Neural cell (in vitro differentiated cells): ENCODE measurements at regions not wholly inside any gene's neighbourhood (a gene's known extent, or its start where the extent isn't known, plus 50 kb on each side); places are given as distances from the start of the nearest gene placed in this dataset.

Experiments
- H2AFZ ChIP-seq: fragments of 200-600, 300-800 bp; sonication (generic), shearing (Covaris generic); 2 replicates; pipeline ENCODE4 v1.6.0; 2014; ENCODE audit warnings: low read depth, mild to moderate bottlenecking, antibody characterized with exemption, low read length, moderate library complexity
- H3F3A ChIP-seq: fragments of 200-600 bp; shearing (Covaris generic); 2 replicates; pipeline ENCODE4 v1.6.1; 2016; ENCODE audit warnings: mild to moderate bottlenecking, moderate library complexity, mixed read lengths, antibody characterized with exemption, low read length; ENCODE audit not compliant: insufficient read depth, poor library complexity, severe bottlenecking
- H3K27ac ChIP-seq: fragments of 200-600, 300-800 bp; sonication (generic), shearing (Covaris generic); 2 replicates; pipeline ENCODE4 v1.5.1; 2014; ENCODE audit warnings: mild to moderate bottlenecking, low read length, moderate library complexity
- H3K27me3 ChIP-seq: fragments of 300-800, 200-600 bp; sonication (generic), shearing (Covaris generic); 2 replicates; pipeline ENCODE4 v1.6.0; 2014; ENCODE audit warnings: mild to moderate bottlenecking, low read depth, low read length, moderate library complexity; ENCODE audit not compliant: insufficient read depth
- H3K36me3 ChIP-seq: fragments of 300-800, 200-600 bp; sonication (generic), shearing (Covaris generic); 2 replicates; pipeline ENCODE4 v1.5.1; 2014; ENCODE audit warnings: mild to moderate bottlenecking, antibody characterized with exemption, low read length, moderate library complexity; ENCODE audit not compliant: insufficient read depth
- H3K4me2 ChIP-seq: fragments of 300-800, 200-600 bp; sonication (generic), shearing (Covaris generic); 2 replicates; pipeline ENCODE4 v1.6.0; 2014; ENCODE audit warnings: mild to moderate bottlenecking, low read length
- H3K4me3 ChIP-seq: fragments of 300-800, 200-600 bp; sonication (generic), shearing (Covaris generic); 2 replicates; pipeline ENCODE4 v1.5.1; 2014; ENCODE audit warnings: mild to moderate bottlenecking, low read length, moderate library complexity
- H3K79me2 ChIP-seq: fragments of 200-600 bp; shearing (Covaris generic); replicated peaks from 2 replicates; pipeline ENCODE4 v1.6.0; 2014; ENCODE audit warnings: mild to moderate bottlenecking, low read length, moderate library complexity; ENCODE audit not compliant: insufficient read depth
- H3K9ac ChIP-seq: fragments of 300-800, 200-600 bp; sonication (generic), shearing (Covaris generic); 2 replicates; pipeline ENCODE4 v1.6.1; 2016; ENCODE audit warnings: mild to moderate bottlenecking, low read length, mixed read lengths
- H3K9me2 ChIP-seq: fragments of 200-600 bp; shearing (Covaris generic); 2 replicates; pipeline ENCODE4 v1.6.1; 2016; ENCODE audit warnings: mild to moderate bottlenecking, low read length, mixed read lengths; ENCODE audit not compliant: insufficient read depth
- H3K9me3 ChIP-seq: fragments of 200-600, 300-800 bp; sonication (generic), shearing (Covaris generic); 2 replicates; pipeline ENCODE4 v1.6.1; 2016; ENCODE audit warnings: mild to moderate bottlenecking, mixed run types, low read length, moderate library complexity, mixed read lengths
- H4K20me1 ChIP-seq: fragments of 200-600 bp; shearing (Covaris generic); 2 replicates; pipeline ENCODE4 v1.6.1; 2016; ENCODE audit warnings: mild to moderate bottlenecking, mixed run types; ENCODE audit not compliant: insufficient read depth
- CTCF ChIP-seq: fragments of 450-650 bp; IDR thresholded peaks from 2 replicates; pipeline ENCODE4 v1.5.1; 2014; ENCODE audit warnings: antibody characterized with exemption, mild to moderate bottlenecking, moderate library complexity; ENCODE audit not compliant: poor library complexity, severe bottlenecking
- EP300 ChIP-seq: fragments of 450-650 bp; conservative IDR thresholded peaks from 2 replicates; pipeline ENCODE4 v1.6.1; 2014; ENCODE audit warnings: antibody characterized with exemption, mild to moderate bottlenecking, moderate library complexity; ENCODE audit not compliant: poor library complexity, severe bottlenecking
- EZH2 ChIP-seq: fragments of 200-600, 300-800 bp; shearing (Covaris generic), sonication (generic); IDR thresholded peaks from 2 replicates; pipeline ENCODE4 v1.6.1; 2014; ENCODE audit warnings: antibody characterized with exemption, low read length, borderline replicate concordance, mild to moderate bottlenecking; ENCODE audit not compliant: insufficient read depth, poor library complexity, severe bottlenecking
- MXI1 ChIP-seq: fragments of 450-650 bp; conservative IDR thresholded peaks from 2 replicates; pipeline ENCODE4 v1.6.1; 2014; ENCODE audit warnings: antibody characterized with exemption, mild to moderate bottlenecking; ENCODE audit not compliant: poor library complexity, severe bottlenecking
- POLR2AphosphoS5 ChIP-seq: IDR thresholded peaks from 2 replicates; pipeline ENCODE4 v1.6.1; 2012
- RAD21 ChIP-seq: fragments of 450-650 bp; conservative IDR thresholded peaks from 2 replicates; pipeline ENCODE4 v1.6.1; 2014; ENCODE audit warnings: antibody characterized with exemption, mild to moderate bottlenecking, moderate library complexity
- REST ChIP-seq: IDR thresholded peaks from 2 replicates; pipeline ENCODE4 v1.6.1; 2012; ENCODE audit warnings: borderline replicate concordance
- SMC3 ChIP-seq: fragments of 450-650 bp; conservative IDR thresholded peaks from 2 replicates; pipeline ENCODE4 v1.6.1; 2014; ENCODE audit warnings: antibody characterized with exemption, mild to moderate bottlenecking, moderate library complexity; ENCODE audit not compliant: poor library complexity
- TAF1 ChIP-seq: IDR thresholded peaks from 2 replicates; pipeline ENCODE4 v1.6.1; 2012; ENCODE audit warnings: low read depth

- Histone ChIP-seq H3K27me3 (no peaks in the 10 kb centered on the region), H3K4me2 (no peak overlapping the region), H3K9me3 (no peaks in the 10 kb centered on the region), H3K9ac (no peak overlapping the region), H2AFZ (no peak overlapping the region), H3K4me3 (no peak overlapping the region), H3K27ac (no peak overlapping the region), H3K79me2 (no peaks in the 10 kb centered on the region), H3K36me3 (no peaks in the 10 kb centered on the region), H3F3A (no peaks in the 10 kb centered on the region), H3K9me2 (no peaks in the 10 kb centered on the region), H4K20me1 (no peaks in the 10 kb centered on the region)
- TF ChIP-seq EZH2 (no peak), POLR2AphosphoS5 (no peak), EP300 (no peak), MXI1 (no peak), SMC3 (no peak), REST (no peak), CTCF (no peak), RAD21 (no peak), TAF1 (no peak)
Observed at GRCh38 chr1:87615491-87615890, 286.8 kb downstream of the LMO4 start.

- Histone ChIP-seq H3K9me3 (no peaks in the 10 kb centered on the region), H3K27ac (no peak overlapping the region), H3K9ac (no peak overlapping the region), H3K36me3 (no peaks in the 10 kb centered on the region), H3K4me2 (no peak overlapping the region), H3K9me2 (no peaks in the 10 kb centered on the region), H3K4me3 (no peak overlapping the region), H3K79me2 (no peaks in the 10 kb centered on the region), H3K27me3 (no peaks in the 10 kb centered on the region), H2AFZ (no peak overlapping the region), H4K20me1 (no peaks in the 10 kb centered on the region), H3F3A (no peaks in the 10 kb centered on the region)
- TF ChIP-seq MXI1 = no peak
- TF ChIP-seq EP300 = no peak
- TF ChIP-seq POLR2AphosphoS5 = no peak
- TF ChIP-seq RAD21 = no peak
- no peak for TF ChIP-seq REST
- TF ChIP-seq SMC3 = no peak
- TF ChIP-seq CTCF = no peak
- TF ChIP-seq EZH2 = no peak
- TF ChIP-seq TAF1 = no peak
Observed at GRCh38 chr1:87615901-87616300, 287.2 kb downstream of the LMO4 start.
